ENCODE measurements at regions not wholly inside any gene's neighbourhood (a gene's known extent, or its start where the extent isn't known, plus 50 kb on each side); places are given as distances from the start of the nearest gene placed in this dataset.

DNA sequence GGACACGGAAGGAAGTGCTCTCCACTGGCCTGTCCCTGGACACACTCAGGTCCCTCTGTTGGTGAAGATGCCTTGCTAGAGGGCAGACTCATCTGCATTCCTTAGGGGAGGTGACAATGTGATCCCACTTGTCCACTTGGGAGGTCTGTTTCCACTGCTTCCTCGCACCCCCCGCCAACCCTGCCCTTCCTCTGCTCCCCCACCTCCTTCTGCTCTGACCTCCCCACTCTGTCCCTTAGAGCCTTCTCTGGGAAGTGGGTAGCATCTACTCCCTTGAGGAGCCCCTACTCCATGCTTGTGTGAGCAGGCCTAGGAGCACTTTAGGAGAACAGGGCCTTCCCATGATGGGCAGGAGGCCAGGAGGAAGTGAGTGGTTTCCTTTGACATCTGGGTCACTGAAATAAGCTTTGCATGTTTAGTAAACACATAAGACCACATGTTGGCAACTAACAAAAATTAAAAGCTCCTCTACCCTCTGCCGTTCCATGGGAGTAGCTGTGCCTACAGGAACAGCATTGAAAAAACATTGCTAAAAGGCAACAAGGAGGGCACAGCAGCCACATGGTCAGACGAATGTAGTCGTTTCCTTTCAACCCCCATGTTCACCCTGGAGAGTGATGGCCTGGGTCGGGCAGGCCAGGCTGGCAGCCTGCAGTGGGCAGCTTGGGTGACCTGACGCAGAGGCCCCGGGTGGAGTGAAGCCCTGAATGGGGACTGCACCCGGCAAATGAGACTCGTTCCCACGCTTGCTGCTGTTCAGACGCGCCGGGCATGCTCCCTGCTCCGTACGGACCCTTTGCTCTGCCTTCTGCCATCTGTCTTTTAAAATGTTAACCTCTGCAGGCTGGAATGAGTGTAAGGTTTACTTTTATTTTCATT, 634.0 kb downstream of the IRX1 start:
- no peak for DNase-seq (ENCODE audit: low spot score)

DNA sequence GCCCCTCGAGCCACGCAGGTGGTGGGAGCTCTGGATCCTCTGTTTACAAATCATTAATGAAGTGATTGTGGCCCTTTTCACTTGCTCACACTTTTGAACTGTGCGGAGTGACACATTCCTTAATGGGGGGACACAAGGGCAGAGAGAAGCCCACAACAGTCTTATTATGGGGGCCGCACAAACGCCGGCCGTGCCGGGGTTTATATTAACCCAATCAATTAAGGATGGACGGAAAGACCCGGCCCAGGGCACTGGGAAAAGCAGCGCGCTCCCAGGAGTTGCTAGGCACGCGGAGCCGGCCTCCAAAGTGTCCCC, 634.8 kb downstream of the IRX1 start:
- no peak for DNase-seq (ENCODE audit: low spot score)

DNA sequence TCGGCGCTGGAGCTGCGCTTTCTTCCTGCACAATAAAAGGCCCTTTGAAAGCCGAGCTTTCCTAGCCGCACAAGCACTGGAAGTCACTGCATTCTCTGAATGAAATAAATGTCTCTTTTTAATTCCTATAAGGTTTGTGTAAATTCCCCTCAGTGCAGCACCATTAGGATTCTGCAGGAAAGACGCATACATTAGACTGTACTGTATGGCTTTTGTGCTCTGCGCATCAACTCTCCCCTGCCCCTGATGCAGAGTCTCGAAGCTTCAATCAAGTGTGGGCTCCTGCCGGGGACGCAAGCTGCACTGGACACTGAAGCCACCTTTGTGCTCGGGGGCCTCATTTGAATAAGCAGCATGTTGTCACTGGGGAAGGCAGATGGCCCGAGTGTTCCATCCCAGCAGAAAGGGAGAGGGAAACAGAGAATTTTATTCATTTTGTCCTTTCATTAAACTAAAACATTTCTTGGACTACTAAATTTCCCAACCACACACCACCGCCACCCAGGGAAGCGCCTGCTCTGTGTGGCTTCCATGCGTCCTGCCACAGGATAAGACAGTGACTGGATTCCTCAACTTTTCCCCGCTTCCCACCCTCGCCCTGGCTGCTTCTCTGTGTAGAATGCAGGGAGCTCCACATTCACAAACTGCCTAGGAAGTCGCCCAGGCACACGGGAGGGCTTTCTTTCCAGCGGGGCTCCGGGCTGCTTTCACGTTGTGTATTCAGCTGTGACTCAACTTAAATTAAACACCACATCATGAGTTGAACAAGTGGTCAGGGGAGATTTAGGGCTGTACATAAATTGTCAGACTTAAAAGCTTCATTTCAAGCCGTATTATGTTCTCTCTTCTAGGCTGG, 635.4 kb downstream of the IRX1 start:
- no peak for DNase-seq (ENCODE audit: low spot score)

DNA sequence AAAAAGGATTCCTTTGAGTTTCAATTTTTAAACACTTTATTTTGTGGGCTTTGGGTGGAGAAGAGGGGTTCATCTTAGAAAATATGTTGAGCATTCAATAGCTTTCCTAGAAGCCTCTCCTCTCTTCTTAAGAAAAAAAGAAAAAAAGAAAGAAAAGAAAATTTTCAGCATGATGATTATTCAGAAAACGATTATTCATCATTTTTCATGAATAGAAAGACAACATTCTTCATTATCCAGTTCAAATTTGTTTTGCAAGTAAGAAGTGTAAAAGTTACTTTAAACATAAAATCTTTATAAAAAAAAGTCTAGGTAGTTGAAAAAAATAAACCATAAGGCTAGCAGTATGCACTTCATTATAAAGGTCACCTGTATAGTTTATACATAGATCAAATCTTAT, 636.5 kb downstream of the IRX1 start:
- no peak for DNase-seq (ENCODE audit: low spot score)

DNA sequence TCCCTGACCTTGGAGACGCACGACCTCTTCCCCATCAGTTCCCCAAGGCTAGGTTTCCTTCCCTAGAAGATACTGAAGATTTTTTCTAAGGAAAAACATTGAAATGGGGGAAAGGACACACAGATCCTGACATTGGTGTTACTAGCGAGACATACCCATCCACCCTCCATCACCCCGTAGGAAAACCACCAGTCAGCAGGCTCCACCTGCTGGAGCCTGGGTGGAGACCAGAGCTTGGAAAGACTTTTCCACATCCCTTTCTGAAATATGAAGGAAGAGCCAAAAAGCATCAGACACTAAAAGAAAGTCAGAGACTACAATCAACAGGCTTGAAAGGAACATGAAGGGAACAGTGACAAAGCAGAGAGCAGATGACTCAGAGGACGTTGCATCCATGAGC, 638.0 kb downstream of the IRX1 start:
- no peak for DNase-seq (ENCODE audit: low spot score)

DNA sequence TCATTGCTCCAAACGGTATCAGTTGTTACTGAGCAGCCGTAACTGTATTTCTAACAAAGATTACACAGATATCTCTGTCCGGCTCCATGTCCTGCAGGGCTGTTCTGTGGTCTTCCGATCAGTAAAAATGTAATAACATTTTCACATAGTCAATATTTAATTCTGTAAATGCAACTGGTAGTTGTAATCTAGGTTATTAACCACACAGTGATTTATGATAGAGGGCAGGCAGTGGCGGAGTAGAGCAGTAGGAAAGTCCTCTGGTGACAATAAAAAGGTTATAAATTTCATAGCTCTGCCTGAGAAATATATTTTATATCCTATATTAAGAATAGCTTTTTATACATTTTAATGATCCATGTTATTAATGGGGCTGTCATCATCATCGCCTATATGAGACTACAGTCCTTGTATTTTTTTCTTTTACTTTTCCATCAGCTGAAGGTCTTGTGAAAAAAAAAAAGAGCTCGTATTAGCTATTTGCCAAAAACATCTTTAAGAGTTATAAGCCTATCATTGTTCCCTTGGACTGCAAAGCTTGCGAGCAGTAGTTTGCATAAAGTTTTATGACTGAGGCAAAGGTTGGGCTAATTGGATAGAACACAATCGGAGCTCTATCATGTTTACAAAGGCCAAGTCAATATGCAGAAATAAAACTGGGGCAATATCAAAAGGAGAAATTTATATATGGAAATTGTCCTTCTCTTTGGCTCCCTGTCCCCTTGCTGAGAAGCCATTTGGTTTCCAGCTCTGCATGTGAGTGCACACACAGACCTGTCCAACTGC, 648.0 kb downstream of the IRX1 start:
- DNase-seq (ENCODE audit: low spot score): no peak

DNA sequence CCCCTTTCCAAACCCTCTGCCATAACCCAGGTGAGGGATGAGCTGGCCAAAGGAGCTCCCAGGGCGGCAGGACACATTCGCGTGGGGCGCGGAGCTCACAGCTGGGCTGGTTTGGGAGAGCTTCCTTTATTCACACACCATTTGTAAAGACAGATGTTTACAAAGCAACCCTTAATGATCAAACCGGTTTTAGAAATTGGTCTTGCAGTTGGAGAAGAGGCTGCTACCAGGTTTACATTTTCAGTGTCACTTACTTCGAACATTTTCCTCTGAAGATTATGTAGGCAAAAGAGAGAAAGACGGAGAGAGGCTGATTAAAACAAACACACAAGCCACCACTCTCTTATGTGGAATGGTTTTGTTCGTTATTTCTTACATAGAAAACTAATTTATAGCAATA, 648.7 kb downstream of the IRX1 start:
- no peak for DNase-seq (ENCODE audit: low spot score)

DNA sequence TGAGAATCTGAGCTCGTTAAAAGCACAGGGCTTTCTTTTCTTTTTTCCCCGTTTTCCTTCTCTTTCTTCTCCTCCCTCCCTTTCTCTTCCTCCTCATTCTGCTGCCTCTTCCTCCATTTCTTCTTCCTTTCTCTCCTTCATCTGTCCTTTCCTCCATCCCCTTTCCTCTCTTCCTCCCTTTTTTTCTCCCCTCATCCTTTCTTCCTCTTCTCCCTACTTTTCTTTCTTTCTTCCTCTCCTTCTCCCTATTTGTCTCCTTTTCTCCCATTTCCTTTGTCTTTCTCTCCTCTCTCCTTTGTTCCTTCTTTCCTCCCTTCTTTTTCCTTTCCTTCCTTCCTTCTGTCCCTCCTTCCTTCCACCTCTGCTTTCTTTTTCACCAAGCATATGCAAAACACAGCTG, 649.4 kb downstream of the IRX1 start:
- no peak for DNase-seq (ENCODE audit: low spot score)

DNA sequence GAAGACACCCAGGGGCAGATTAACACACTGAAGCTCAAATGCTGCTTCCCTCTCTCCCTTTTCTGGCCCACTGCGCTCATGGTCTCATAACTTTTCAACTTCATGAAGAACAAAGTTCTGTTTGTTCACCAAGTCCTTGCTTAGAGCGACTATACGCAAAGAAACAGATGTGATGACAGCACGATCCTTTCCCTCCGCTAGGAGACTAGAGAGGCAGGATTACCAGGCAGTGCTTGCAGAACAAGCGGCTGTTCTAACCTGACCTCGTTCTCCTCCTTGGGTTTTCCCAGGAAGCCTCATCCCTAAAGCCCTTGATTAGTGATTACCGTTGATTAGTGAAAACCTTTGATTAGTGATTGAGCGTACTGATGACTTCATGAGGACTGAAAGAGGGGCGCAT, 649.9 kb downstream of the IRX1 start:
- no peak for DNase-seq (ENCODE audit: low spot score)

DNA sequence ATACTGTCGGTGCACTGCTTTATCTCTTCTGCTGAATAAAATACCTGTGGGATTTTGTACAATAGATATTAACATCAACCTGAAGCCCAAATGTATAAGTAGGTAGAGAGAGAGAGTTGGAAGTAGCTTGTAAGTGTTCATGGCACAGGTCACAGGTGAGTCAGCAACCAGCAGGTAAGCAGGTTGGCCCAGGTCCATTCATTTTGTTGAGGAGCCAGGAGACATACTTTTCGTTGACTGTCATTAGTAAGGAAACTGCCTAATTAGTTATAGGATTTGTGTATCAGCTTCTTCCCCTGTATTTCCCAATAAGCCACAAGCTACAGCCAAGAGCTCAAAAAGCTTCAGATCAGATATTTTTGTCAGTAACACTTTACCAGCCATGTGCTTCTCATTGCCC, 650.8 kb downstream of the IRX1 start:
- DNase-seq (ENCODE audit: low spot score): no peak

DNA sequence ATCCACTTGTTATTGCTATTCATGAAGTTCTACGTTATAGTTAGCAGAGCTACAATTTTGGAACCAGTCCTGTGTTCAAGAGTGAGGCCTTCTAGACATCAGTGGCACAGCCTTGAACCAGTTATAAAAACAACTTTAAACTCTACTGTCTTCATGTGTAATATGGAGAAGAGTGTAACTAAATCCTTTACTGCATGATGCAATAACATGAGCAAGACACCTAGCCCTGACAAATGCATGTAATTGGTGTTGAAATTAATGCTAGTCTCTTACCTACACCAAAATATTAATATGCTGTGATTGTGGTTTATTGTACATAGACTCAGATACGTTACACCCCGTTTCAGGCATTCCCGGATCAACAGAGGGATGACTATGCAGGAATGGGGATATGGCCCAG, 654.6 kb downstream of the IRX1 start:
- DNase-seq (ENCODE audit: low spot score): no peak

DNA sequence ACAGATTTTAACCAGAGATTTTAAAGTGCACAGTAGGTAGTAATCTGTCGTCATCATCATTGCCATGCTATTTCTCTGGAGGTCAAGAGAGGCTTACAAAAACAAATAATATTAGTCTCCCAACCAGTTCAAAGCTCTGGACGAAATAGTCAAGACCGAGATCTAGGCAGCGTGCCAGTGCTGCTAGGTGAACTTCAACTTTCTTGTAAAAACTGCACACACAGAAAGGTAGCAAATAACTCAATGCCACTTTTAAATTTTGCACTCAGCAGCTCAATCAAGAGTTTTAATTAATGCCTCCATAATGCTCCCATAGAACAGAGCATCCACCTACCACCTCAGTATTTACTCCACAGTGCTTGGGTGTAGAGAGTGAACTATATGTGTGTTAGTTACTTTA, 656.8 kb downstream of the IRX1 start:
- DNase-seq (ENCODE audit: low spot score): no peak

DNA sequence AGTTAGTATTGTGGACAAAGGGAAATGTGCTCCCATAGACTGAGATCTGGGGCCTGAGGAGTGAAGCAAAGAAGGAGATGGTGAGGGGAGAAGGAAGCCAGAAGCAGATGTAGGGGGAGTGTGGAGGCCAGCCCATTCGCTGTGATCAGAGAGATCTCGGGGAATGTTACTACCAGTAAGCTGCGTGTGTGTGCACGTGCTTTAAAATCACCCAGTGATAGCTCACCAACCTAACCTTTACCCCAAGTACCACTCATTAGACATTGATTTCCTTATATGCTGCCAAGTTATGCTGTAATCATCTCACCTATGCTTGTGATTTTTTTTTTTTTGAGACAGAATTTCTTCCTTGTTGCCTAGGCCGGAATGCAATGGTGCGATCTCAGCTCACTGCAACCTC, 659.1 kb downstream of the IRX1 start:
- no peak for DNase-seq (ENCODE audit: low spot score)

DNA sequence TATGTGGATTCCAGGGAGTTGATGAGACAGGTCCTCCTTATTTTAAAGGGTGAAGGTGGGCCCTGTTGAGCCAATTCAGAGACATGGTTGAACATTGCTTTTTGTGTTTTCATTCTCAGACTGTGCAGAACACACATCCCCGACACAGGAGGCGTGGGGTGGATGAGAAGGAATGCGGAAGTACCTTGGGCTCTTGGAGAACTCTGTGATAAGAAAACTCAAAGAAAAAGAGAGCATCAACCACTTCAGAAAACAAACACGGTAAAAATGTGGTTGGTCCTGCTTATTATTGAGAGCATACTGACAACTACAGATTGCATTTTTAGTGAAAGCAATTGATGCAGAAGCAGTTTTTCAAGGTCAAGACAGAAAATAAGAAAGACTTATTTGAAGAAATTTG, 659.8 kb downstream of the IRX1 start:
- no peak for DNase-seq (ENCODE audit: low spot score)

DNA sequence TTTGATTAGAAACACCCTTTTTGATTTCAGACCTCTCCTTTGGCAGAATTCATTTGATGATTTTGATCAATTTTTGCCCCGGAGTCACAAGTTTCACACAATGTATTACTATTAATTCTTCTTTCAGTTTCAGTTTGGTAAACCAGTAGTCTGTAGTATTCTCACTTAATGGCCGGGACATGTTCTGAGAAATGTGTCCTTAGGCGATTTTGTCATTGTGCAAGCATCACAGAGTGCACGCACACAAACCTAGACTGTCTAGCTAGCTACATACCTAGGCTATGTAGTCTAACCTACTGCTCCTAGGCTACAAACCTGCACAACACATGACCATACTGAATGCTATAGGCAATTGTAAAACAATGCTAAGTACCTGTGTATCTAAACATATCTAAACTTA, 662.5 kb downstream of the IRX1 start:
- DNase-seq (ENCODE audit: low spot score): no peak

DNA sequence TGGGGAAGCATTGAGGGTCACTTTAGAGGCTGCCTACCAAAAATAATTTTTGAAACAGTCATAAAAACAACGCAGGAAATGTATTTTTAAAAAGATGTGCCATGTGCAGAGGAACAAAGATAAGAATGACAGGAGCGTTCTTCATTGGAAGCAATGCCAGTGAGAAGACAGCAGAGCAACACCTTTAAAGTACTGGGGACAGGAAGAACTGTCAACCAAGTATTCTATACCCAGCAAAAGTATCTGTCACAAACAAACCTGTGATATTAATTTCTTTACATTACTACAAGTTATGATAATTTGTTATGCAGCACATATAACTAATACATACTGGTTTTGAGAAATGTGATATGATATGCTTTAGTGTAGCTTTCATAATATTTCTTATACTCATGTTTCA, 675.6 kb downstream of the IRX1 start:
- DNase-seq (ENCODE audit: low spot score): no peak

DNA sequence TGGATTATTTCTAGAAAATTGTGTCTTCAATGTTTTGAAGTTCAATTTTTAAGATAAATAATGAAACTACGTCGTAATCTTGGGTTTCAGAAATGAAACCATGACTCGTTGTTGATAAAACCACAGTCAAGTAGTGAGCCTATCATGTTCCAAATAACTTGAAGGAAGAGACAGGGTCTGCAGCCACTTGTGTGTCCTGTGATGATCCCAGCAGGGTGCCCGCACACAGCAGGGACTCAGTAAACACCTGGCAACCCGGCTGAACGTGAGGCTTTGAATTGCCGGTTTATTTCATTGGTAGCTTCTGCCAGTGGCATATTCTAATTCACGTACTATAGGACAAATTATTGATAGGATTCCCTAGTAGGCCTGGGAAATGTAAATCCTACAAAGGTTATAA, 679.6 kb downstream of the IRX1 start:
- DNase-seq (ENCODE audit: low spot score): no peak

DNA sequence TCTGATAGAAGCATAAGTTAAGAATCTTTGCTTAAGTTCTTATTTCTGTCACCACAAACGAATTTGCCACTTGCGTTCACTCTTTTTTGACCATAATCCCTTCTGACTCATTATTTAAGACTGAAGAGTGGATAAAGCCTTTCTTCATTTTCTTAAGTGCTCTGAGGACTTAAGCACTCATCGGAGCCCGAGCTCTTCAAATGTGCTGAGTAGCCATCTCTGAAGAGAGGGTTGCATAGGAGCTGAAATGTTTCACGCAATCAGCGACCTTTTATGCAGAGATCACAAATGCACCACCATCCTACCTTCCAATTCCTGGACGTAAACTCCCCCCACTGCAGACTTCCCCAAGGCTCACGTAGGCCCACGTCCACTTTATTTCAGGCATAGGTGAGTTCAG, 699.2 kb downstream of the IRX1 start:
- DNase-seq (ENCODE audit: low spot score): no peak

DNA sequence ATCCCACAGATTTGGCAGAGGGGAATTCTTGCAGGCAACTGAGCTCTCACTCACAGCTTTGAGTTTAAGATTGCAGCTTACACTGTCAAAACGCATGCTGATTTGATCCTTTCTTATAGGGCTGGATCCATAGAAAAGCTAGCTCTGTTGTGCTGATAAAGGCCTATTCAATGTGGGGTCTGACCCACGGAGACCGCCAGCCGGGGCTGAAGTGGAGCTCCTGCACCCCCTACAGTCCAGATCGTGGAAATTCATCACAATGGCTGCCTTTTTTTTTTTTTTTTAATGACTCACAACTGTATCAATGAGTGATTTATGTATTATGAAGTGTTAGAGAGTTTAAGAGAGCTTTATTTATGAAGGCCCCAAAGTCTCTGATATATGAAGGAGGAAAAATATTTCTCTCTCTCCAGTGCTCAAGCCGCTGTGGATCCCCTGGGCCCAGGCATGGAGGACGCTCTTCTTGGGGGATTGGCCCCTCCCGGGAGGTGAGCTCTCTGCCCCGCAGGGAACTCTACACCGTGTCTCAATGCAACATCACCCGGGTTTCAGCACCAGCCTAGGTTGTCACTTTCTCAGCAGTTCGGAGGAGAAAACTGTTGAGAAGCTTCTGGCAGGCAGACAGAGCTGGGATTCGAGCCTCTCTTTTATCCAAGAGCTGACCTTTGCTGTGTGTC, 700.2 kb downstream of the IRX1 start:
- DNase-seq (ENCODE audit: low spot score): no peak

DNA sequence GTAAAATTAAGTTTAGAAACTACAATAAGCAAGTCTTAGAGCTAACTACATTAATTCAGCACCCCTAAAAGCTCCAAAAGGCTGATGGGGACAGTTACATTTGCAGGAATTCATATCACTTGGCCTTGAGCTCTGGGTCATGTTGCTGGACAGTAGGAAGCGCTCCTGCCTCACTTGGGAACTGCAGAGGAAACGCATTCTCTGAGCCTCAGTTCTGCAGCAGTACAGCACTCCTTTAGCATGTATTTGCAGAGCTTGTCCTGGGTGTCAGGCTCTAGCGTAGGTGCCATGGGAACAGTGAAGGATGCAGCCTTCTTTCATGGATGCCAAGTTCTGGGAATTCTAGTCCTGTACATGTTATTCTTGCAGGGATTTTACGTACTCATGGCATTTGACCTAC, 710.4 kb downstream of the IRX1 start:
- no peak for DNase-seq (ENCODE audit: low spot score)

DNA sequence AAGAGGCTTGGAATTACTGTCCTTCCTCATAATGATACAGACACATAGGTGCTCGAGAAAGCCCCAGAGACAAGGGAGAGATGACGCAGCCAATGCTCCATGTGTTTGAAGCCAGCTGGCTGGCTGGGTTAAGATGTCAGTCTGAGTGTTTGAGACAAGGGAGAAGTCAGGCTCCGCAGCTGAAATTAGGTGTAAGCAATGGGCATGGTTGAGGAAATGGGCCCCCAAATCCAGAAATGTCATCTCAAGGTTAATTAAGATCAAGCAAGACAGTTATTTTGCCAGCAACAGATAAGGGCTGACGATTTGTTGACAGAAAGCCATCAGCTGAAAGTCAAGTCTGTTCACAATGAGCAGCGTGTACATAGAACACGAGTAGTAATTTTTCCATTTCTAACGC, 713.4 kb downstream of the IRX1 start:
- DNase-seq (ENCODE audit: low spot score): no peak

DNA sequence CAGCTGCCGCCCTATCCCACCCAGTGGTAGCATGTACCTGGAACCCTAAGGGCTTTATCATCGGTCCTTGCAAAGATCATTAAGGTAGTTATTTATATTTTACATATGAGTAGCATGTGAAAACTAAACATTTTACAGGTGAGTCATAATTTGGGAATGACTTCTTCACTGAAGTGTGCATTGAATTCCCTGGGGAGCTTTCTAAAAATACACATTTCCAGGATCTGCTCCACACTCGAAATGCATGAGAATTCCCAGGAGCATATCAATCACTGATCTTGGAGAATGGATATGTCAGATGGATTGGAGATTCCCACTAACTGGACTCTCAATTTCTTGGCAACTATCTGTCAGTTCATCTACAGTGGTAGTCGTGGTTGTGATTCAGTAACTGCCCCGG, 717.5 kb downstream of the IRX1 start:
- DNase-seq (ENCODE audit: low spot score): no peak

All from kidney capillary endothelial cell (primary cell).